GM12878 (cell line): ENCODE measurements at regions not wholly inside any gene's neighbourhood (a gene's known extent, or its start where the extent isn't known, plus 50 kb on each side); places are given as distances from the start of the nearest gene placed in this dataset.

Experiments used
- ATAC-seq: fragments of 200-7000 bp; cut with Tn5 transposase; 3 replicates; pipeline ENCODE4 v1.9.1; 2020; ENCODE audit warnings: mild to moderate bottlenecking, moderate library complexity
- BruUV-seq: library from RNA; stranded (reverse); fragments of 400-500 nt; replicated peaks from 2 replicates; lab custom pipeline; 2021; lab: Mats Ljungman, UMichigan
- CTCF ChIA-PET: fragments of 300-600 bp; sonication (Branson Sonifier 250); formaldehyde crosslinking; extraction: SDS; loops from one replicate; lab custom pipeline; 2021; ENCODE audit warnings: inconsistent platforms; lab: Yijun Ruan, JAX
- POLR2A ChIA-PET: fragments of 350-600 bp; formaldehyde crosslinking; extraction: SDS; loops from one replicate; lab custom pipeline; 2021; ENCODE audit warnings: inconsistent platforms; lab: Charles Lee
- RAD21 ChIA-PET: fragments of 300-600 bp; sonication (Branson Sonifier 250); formaldehyde crosslinking; loops from one replicate; lab custom pipeline; 2023; ENCODE audit warnings: antibody characterized with exemption; ENCODE audit not compliant: unreplicated experiment; lab: Charles Lee
- SMC1A ChIA-PET: fragments of 300-600 bp; sonication (Branson Sonifier 250); formaldehyde crosslinking; loops from one replicate; lab custom pipeline; 2023; ENCODE audit not compliant: unreplicated experiment, uncharacterized antibody; lab: Charles Lee
- DNase-seq: peaks from one replicate; pipeline ENCODE4 v3.0.0-alpha.2; 2011; ENCODE audit warnings: low read depth, low spot score
- FAIRE-seq: peaks from 3 replicates; lab custom pipeline; 2011; peaks lifted over from hg19 to GRCh38; lab: Jason Lieb, UNC
- H2AFZ ChIP-seq: 2 replicates; pipeline ENCODE4 v1.6.0; 2011; ENCODE audit warnings: low read depth, low read length, control low read depth; ENCODE audit not compliant: control insufficient read depth
- H3K27ac ChIP-seq: 2 replicates; pipeline ENCODE4 v1.5.1; 2011; ENCODE audit warnings: control low read depth; ENCODE audit not compliant: control insufficient read depth, insufficient read depth
- H3K27me3 ChIP-seq, 2 experiments: replicated peaks in 1 of 2; 2 replicates each; pipeline versions ENCODE4 v1.6.0 to v1.6.1; 2011; ENCODE audit warnings: low read length in 1 of 2; ENCODE audit not compliant: control insufficient read depth in 2 of 2, insufficient read depth in 2 of 2
- H3K36me3 ChIP-seq, 2 experiments: 2 replicates each; pipeline ENCODE4 v1.5.1; 2011; ENCODE audit warnings: low read length in 1 of 2; ENCODE audit not compliant: control insufficient read depth in 2 of 2, insufficient read depth in 2 of 2
- H3K4me1 ChIP-seq: 2 replicates; pipeline ENCODE4 v1.6.1; 2011; ENCODE audit warnings: mild to moderate bottlenecking, low read length, moderate library complexity, mixed read lengths; ENCODE audit not compliant: control insufficient read depth, insufficient read depth
- H3K4me2 ChIP-seq: 2 replicates; pipeline ENCODE4 v1.6.0; 2011; ENCODE audit warnings: control low read depth; ENCODE audit not compliant: control insufficient read depth, insufficient read depth
- H3K4me3 ChIP-seq: fragments of 200-600 bp; sonication (generic); 2 replicates; pipeline ENCODE4 v1.5.1; 2016
- H3K79me2 ChIP-seq: 2 replicates; pipeline ENCODE4 v1.6.0; 2011; ENCODE audit warnings: low read length; ENCODE audit not compliant: control insufficient read depth, insufficient read depth
- H3K9ac ChIP-seq: 2 replicates; pipeline ENCODE4 v1.8.0; 2011; ENCODE audit warnings: low read length, control low read depth, mixed read lengths; ENCODE audit not compliant: control insufficient read depth, insufficient read depth
- H3K9me3 ChIP-seq: replicated peaks from 3 replicates; pipeline ENCODE4 v1.5.1; 2011; ENCODE audit warnings: mild to moderate bottlenecking, low read length; ENCODE audit not compliant: control insufficient read depth, insufficient read depth
- H4K20me1 ChIP-seq: 2 replicates; pipeline ENCODE4 v1.6.0; 2011; ENCODE audit not compliant: control insufficient read depth, insufficient read depth
- CBX3 ChIP-seq: fragments of 200-600 bp; sonication (generic); IDR thresholded peaks from 2 replicates; pipeline ENCODE4 v1.6.1; 2016; ENCODE audit warnings: low read depth, borderline replicate concordance
- CHD1 ChIP-seq: IDR thresholded peaks from 2 replicates; pipeline ENCODE4 v1.6.1; 2012; ENCODE audit warnings: low read depth, low read length, improper control_type of control experiment
- ESRRA ChIP-seq: IDR thresholded peaks from 2 replicates; pipeline ENCODE4 v1.6.1; 2012; ENCODE audit warnings: mild to moderate bottlenecking, low read length, improper control_type of control experiment
- JUND ChIP-seq: IDR thresholded peaks from 2 replicates; pipeline ENCODE4 v1.6.1; 2012; ENCODE audit warnings: low read depth, mild to moderate bottlenecking, low read length, improper control_type of control experiment, moderate library complexity
- KLF5 ChIP-seq: fragments of 450-650 bp; IDR thresholded peaks from 2 replicates; pipeline ENCODE4 v1.6.1; 2014; ENCODE audit warnings: mild to moderate bottlenecking; ENCODE audit not compliant: partially characterized antibody
- MAX ChIP-seq: IDR thresholded peaks from 2 replicates; pipeline ENCODE4 v1.6.1; 2012; ENCODE audit warnings: low read depth, low read length, improper control_type of control experiment
- MEF2B ChIP-seq: fragments of 450-650 bp; IDR thresholded peaks from 2 replicates; pipeline ENCODE4 v1.6.1; 2018; ENCODE audit warnings: mild to moderate bottlenecking, moderate library complexity; ENCODE audit not compliant: partially characterized antibody, poor library complexity, severe bottlenecking
- NFXL1 ChIP-seq: fragments of 450-650 bp; IDR thresholded peaks from 2 replicates; pipeline ENCODE4 v1.6.1; 2017; ENCODE audit warnings: antibody characterized with exemption, mild to moderate bottlenecking, borderline replicate concordance
- NFYA ChIP-seq: IDR thresholded peaks from 2 replicates; pipeline ENCODE4 v1.6.1; 2011; ENCODE audit warnings: low read depth, mild to moderate bottlenecking, low read length, improper control_type of control experiment, borderline replicate concordance
- POLR2AphosphoS2 ChIP-seq: IDR thresholded peaks from 2 replicates; pipeline ENCODE4 v1.6.1; 2011; ENCODE audit warnings: low read depth, mild to moderate bottlenecking, low read length, improper control_type of control experiment, moderate library complexity
- SP1 ChIP-seq: IDR thresholded peaks from one replicate; pipeline ENCODE4 v1.6.1; 2011; ENCODE audit warnings: low read depth, low read length
- YBX1 ChIP-seq: fragments of 450-650 bp; IDR thresholded peaks from 2 replicates; pipeline ENCODE4 v1.6.1; 2016; ENCODE audit warnings: antibody characterized with exemption
- ZNF592 ChIP-seq: fragments of 450-650 bp; IDR thresholded peaks from 2 replicates; pipeline ENCODE4 v1.6.1; 2017; ENCODE audit warnings: mild to moderate bottlenecking, moderate library complexity
- in situ Hi-C: fragments of 300-500 bp; cut with MboI; formaldehyde crosslinking; loops from 9 replicates; pipeline ENCODE4 v1.14.3; 2018; ENCODE audit warnings: mixed read lengths
- intact Hi-C: fragments of 100-400 bp; cut with micrococcal nuclease; formaldehyde crosslinking; loops from one replicate; pipeline ENCODE4 v1.14.2; 2022; ENCODE audit not compliant: unreplicated experiment
- TF ChIP-seq, protein P1 (sequence below): fragments of 150-350 bp; IDR thresholded peaks from 2 replicates; pipeline ENCODE4 v1.6.1; 2016; ENCODE audit warnings: low read depth, low read length
- TF ChIP-seq, protein P2 (sequence below): fragments of 450-650 bp; formaldehyde crosslinking; IDR thresholded peaks from 2 replicates; pipeline ENCODE4 v1.4.0; 2022; ENCODE audit warnings: mild to moderate bottlenecking, moderate library complexity

DNA sequence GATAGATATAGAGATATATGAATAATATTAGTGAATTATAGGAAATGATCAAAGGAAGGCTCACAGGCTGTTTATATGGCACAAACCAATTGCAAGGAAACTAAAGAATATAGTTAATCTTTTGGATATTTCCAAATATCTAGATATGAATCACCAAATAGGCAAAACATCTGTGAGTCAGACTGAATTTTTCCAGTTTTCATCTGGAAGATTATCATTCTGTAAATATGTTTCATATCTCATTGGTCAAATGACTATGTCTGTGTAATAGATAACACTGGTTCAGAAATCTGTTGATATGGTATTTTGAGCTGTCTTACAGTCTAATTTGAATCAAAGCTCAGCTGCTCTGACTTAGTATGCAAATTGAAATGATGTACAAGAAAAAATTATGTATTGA lies 303.6 kb downstream of the FAM133A start:
- no peak overlapping the region for H3K4me3 ChIP-seq
- in situ Hi-C loops (no loop called here), intact Hi-C loops (no loop called here)
- no peaks in the 10 kb centered on the region for H3K9me3 ChIP-seq
- H3K79me2 ChIP-seq = no peaks in the 10 kb centered on the region
- DNase-seq = no peak
- H3K36me3 ChIP-seq = no peaks in the 10 kb centered on the region
- BruUV-seq = no TSS peak
- FAIRE-seq = no peak
- ChIA-PET CTCF (interaction anchor here (1.2 to 1.5 kb wide), 2 partner anchors 17 to 25 kb away, joined by 3 read pairs; no protein-coding TSS in a partner anchor), POLR2A (no interaction called here), SMC1A (interaction anchor here (1.0 kb wide), 1 partner anchor 9 kb away, joined by 3 read pairs; no protein-coding TSS in a partner anchor), RAD21 (no interaction called here)
- H2AFZ ChIP-seq = no peak overlapping the region
- no peak overlapping the region for H3K27ac ChIP-seq
- H3K9ac ChIP-seq = no peak overlapping the region
- H4K20me1 ChIP-seq = no peaks in the 10 kb centered on the region
- H3K4me1 ChIP-seq = no peaks in the 10 kb centered on the region
- no peak overlapping the region for H3K4me2 ChIP-seq
- TF ChIP-seq NFYA (no peak), SP1 (no peak), KLF5 (no peak), CHD1 (no peak), MAX (no peak), ESRRA (no peak), YBX1 (no peak), ZNF592 (no peak), JUND (no peak), POLR2AphosphoS2 (no peak), CBX3 (no peak), NFXL1 (no peak), MEF2B (no peak)
- TF ChIP-seq, protein P1, sequence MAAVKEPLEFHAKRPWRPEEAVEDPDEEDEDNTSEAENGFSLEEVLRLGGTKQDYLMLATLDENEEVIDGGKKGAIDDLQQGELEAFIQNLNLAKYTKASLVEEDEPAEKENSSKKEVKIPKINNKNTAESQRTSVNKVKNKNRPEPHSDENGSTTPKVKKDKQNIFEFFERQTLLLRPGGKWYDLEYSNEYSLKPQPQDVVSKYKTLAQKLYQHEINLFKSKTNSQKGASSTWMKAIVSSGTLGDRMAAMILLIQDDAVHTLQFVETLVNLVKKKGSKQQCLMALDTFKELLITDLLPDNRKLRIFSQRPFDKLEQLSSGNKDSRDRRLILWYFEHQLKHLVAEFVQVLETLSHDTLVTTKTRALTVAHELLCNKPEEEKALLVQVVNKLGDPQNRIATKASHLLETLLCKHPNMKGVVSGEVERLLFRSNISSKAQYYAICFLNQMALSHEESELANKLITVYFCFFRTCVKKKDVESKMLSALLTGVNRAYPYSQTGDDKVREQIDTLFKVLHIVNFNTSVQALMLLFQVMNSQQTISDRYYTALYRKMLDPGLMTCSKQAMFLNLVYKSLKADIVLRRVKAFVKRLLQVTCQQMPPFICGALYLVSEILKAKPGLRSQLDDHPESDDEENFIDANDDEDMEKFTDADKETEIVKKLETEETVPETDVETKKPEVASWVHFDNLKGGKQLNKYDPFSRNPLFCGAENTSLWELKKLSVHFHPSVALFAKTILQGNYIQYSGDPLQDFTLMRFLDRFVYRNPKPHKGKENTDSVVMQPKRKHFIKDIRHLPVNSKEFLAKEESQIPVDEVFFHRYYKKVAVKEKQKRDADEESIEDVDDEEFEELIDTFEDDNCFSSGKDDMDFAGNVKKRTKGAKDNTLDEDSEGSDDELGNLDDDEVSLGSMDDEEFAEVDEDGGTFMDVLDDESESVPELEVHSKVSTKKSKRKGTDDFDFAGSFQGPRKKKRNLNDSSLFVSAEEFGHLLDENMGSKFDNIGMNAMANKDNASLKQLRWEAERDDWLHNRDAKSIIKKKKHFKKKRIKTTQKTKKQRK = no peak
- TF ChIP-seq, protein P2, sequence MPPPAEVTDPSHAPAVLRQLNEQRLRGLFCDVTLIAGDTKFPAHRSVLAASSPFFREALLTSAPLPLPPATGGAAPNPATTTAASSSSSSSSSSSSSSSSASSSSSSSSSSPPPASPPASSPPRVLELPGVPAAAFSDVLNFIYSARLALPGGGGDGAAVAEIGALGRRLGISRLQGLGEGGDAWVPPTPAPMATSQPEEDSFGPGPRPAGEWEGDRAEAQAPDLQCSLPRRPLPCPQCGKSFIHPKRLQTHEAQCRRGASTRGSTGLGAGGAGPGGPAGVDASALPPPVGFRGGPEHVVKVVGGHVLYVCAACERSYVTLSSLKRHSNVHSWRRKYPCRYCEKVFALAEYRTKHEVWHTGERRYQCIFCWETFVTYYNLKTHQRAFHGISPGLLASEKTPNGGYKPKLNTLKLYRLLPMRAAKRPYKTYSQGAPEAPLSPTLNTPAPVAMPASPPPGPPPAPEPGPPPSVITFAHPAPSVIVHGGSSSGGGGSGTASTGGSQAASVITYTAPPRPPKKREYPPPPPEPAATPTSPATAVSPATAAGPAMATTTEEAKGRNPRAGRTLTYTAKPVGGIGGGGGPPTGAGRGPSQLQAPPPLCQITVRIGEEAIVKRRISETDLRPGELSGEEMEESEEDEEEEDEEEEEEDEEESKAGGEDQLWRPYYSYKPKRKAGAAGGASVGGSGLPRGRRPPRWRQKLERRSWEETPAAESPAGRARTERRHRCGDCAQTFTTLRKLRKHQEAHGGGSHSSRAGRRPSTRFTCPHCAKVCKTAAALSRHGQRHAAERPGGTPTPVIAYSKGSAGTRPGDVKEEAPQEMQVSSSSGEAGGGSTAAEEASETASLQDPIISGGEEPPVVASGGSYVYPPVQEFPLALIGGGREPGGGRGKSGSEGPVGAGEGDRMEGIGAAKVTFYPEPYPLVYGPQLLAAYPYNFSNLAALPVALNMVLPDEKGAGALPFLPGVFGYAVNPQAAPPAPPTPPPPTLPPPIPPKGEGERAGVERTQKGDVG (CRISPR knock-in tag) = no peak
- H3K27me3 ChIP-seq = no peaks in the 10 kb centered on the region
- no peak for ATAC-seq
